Endothelial cell of umbilical vein (primary cell): ENCODE measurements at regions not wholly inside any gene's neighbourhood (a gene's known extent, or its start where the extent isn't known, plus 50 kb on each side); places are given as distances from the start of the nearest gene placed in this dataset.

Experiments used
- BruUV-seq: library from RNA; stranded (reverse); fragments of 400-500 nt; replicated peaks from 2 replicates; lab custom pipeline; 2021; lab: Mats Ljungman, UMichigan
- CTCF ChIA-PET: fragments of 300-600, 350-600 bp; sonication (Branson Sonifier 250); formaldehyde crosslinking; loops from one replicate; lab custom pipeline; 2021; ENCODE audit warnings: antibody characterized with exemption, inconsistent platforms; lab: Charles Lee
- POLR2A ChIA-PET: fragments of 300-600, 350-600 bp; sonication (Branson Sonifier 250); formaldehyde crosslinking; loops from one replicate; lab custom pipeline; 2021; ENCODE audit warnings: antibody characterized with exemption, inconsistent platforms; lab: Charles Lee
- DNase-seq: peaks from one replicate; pipeline ENCODE4 v3.0.0-alpha.2; 2011; ENCODE audit warnings: low read depth, low spot score
- FAIRE-seq: peaks from 2 replicates; lab custom pipeline; 2011; peaks lifted over from hg19 to GRCh38; lab: Jason Lieb, UNC
- H2AFZ ChIP-seq: 2 replicates; pipeline ENCODE4 v1.6.0; 2012; ENCODE audit warnings: low read depth, low read length, control low read depth, inconsistent platforms
- H3K27ac ChIP-seq: 2 replicates; pipeline ENCODE4 v1.5.1; 2011; ENCODE audit warnings: low read depth, mild to moderate bottlenecking, control low read depth, low read length, moderate library complexity; ENCODE audit not compliant: insufficient read depth
- H3K27me3 ChIP-seq, 2 experiments: 2 replicates each; pipeline versions ENCODE4 v1.6.0 to v1.6.1; 2011; ENCODE audit warnings: low read length in 2 of 2, mixed read lengths in 1 of 2; ENCODE audit not compliant: control insufficient read depth in 2 of 2, insufficient read depth in 2 of 2
- H3K36me3 ChIP-seq, 2 experiments: 2 replicates in 1 of 2; 3 replicates in 1 of 2; pipeline ENCODE4 v1.5.1; 2011; ENCODE audit warnings: low read length in 2 of 2, mild to moderate bottlenecking in 1 of 2, moderate library complexity in 1 of 2; ENCODE audit not compliant: control insufficient read depth in 2 of 2, insufficient read depth in 2 of 2; ENCODE audit errors: extremely low read depth in 1 of 2
- H3K4me1 ChIP-seq: 3 replicates; pipeline ENCODE4 v1.5.1; 2011; ENCODE audit warnings: mild to moderate bottlenecking, low read length; ENCODE audit not compliant: control insufficient read depth, insufficient read depth; ENCODE audit errors: extremely low read depth
- H3K4me2 ChIP-seq: 2 replicates; pipeline ENCODE4 v1.6.1; 2011; ENCODE audit warnings: low read length, control low read depth, mixed read lengths; ENCODE audit not compliant: insufficient read depth
- H3K4me3 ChIP-seq, 3 experiments: fragments of 200-600 bp in 1 of 3; sonication (generic), shearing (Covaris generic) in 1 of 3; replicated peaks in 1 of 3; 2 replicates each; pipeline ENCODE4 v1.5.1; 2011 to 2016; ENCODE audit warnings: control low read depth in 3 of 3, low read length in 3 of 3, mild to moderate bottlenecking in 2 of 3, inconsistent platforms in 1 of 3, low read depth in 1 of 3, moderate library complexity in 1 of 3; ENCODE audit not compliant: insufficient read depth in 1 of 3
- H3K79me2 ChIP-seq: 2 replicates; pipeline ENCODE4 v1.6.0; 2012; ENCODE audit warnings: low read length, inconsistent platforms; ENCODE audit not compliant: control insufficient read depth, insufficient read depth
- H3K9ac ChIP-seq: replicated peaks from 2 replicates; pipeline ENCODE3; 2011; ENCODE audit warnings: low read length, control low read depth; ENCODE audit not compliant: insufficient read depth; ENCODE audit errors: extremely low read depth
- H3K9me1 ChIP-seq: replicated peaks from 3 replicates; pipeline ENCODE4 v1.6.0; 2011; ENCODE audit warnings: mild to moderate bottlenecking, low read length; ENCODE audit not compliant: control insufficient read depth, insufficient read depth; ENCODE audit errors: extremely low read depth
- H3K9me3 ChIP-seq: replicated peaks from 2 replicates; pipeline ENCODE4 v1.5.1; 2012; ENCODE audit warnings: low read length, inconsistent platforms; ENCODE audit not compliant: control insufficient read depth, insufficient read depth
- H4K20me1 ChIP-seq: replicated peaks from 2 replicates; pipeline ENCODE3; 2011; ENCODE audit warnings: mild to moderate bottlenecking, low read length; ENCODE audit not compliant: control insufficient read depth, insufficient read depth; ENCODE audit errors: extremely low read depth
- EZH2 ChIP-seq: IDR thresholded peaks from 2 replicates; pipeline ENCODE4 v1.6.1; 2012; ENCODE audit warnings: borderline replicate concordance, low read depth, mild to moderate bottlenecking, moderate library complexity, low read length, inconsistent platforms; ENCODE audit not compliant: severe bottlenecking
- FOS ChIP-seq: IDR thresholded peaks from 2 replicates; pipeline ENCODE4 v1.6.1; 2011; ENCODE audit warnings: mild to moderate bottlenecking, low read length, moderate library complexity, borderline replicate concordance; ENCODE audit not compliant: insufficient read depth
- GATA2 ChIP-seq: IDR thresholded peaks from 2 replicates; pipeline ENCODE4 v1.7.0; 2011; ENCODE audit warnings: low read depth, mild to moderate bottlenecking, moderate library complexity, mixed read lengths, low read length; ENCODE audit not compliant: insufficient read length, insufficient read depth
- JUN ChIP-seq: IDR thresholded peaks from 2 replicates; pipeline ENCODE4 v1.6.1; 2011; ENCODE audit warnings: borderline replicate concordance, low read depth; ENCODE audit not compliant: insufficient read length, insufficient read depth
- MAX ChIP-seq: IDR thresholded peaks from 2 replicates; pipeline ENCODE4 v1.6.1; 2011; ENCODE audit not compliant: insufficient read depth, insufficient read length
- MYC ChIP-seq: IDR thresholded peaks from one replicate; pipeline ENCODE4 v1.6.1; 2011; ENCODE audit warnings: mild to moderate bottlenecking, low read depth, low read length
- POLR2A ChIP-seq: IDR thresholded peaks from 2 replicates; pipeline ENCODE4 v1.6.1; 2012; ENCODE audit warnings: low read depth, mild to moderate bottlenecking, control low read depth, low read length
- POLR2AphosphoS5 ChIP-seq: IDR thresholded peaks from 2 replicates; pipeline ENCODE4 v1.6.1; 2012; ENCODE audit warnings: low read depth, mild to moderate bottlenecking, control low read depth, low read length, moderate library complexity; ENCODE audit not compliant: insufficient read depth
- dilution Hi-C: fragments of 300-500 bp; cut with MboI; formaldehyde crosslinking; loops from one replicate; pipeline ENCODE4 v1.15.0; 2019; ENCODE audit warnings: low sequenced_read_pairs; ENCODE audit not compliant: extremely low pct_ligation_motif_present
- intact Hi-C: fragments of 100-400 bp; cut with micrococcal nuclease; formaldehyde crosslinking; loops from one replicate; pipeline ENCODE4 v1.10.0; 2022
- TF ChIP-seq, protein P1 (sequence below), 2 donors: IDR thresholded peaks; 1 replicate in 1 of 2; 2 replicates in 1 of 2; pipeline ENCODE4 v1.5.1; 2011; ENCODE audit warnings: low read length in 2 of 2, mild to moderate bottlenecking in 2 of 2, moderate library complexity in 2 of 2, control low read depth in 1 of 2, inconsistent platforms in 1 of 2, low read depth in 1 of 2; ENCODE audit not compliant: insufficient read depth in 1 of 2; ENCODE audit errors: extremely low read depth in 1 of 2

GRCh38 chr10:120005207-120006201 lies 113.0 kb downstream of the SEC23IP start:
- intact Hi-C loops = no loop called here
- DNase-seq = no peak
- Histone ChIP-seq H3K9me3 (no peaks in the 10 kb centered on the region), H3K9ac (no peak overlapping the region), H3K36me3 (no peaks in the 10 kb centered on the region), H2AFZ (no peak overlapping the region), H3K4me1 (no peaks in the 10 kb centered on the region), H4K20me1 (no peaks in the 10 kb centered on the region), H3K4me3 (no peak overlapping the region), H3K27me3 (peaks cover 0 to 1% of the 10 kb centered on the region in 2 experiments), H3K4me2 (no peak overlapping the region), H3K27ac (no peak overlapping the region), H3K9me1 (no peaks in the 10 kb centered on the region), H3K79me2 (no peaks in the 10 kb centered on the region)
- ChIA-PET POLR2A (no interaction called here), CTCF (no interaction called here)
- dilution Hi-C loops = no loop called here
- FAIRE-seq = no peak
- TF ChIP-seq POLR2AphosphoS5 (no peak), POLR2A (no peak), FOS (no peak)
- TF ChIP-seq, protein P1, sequence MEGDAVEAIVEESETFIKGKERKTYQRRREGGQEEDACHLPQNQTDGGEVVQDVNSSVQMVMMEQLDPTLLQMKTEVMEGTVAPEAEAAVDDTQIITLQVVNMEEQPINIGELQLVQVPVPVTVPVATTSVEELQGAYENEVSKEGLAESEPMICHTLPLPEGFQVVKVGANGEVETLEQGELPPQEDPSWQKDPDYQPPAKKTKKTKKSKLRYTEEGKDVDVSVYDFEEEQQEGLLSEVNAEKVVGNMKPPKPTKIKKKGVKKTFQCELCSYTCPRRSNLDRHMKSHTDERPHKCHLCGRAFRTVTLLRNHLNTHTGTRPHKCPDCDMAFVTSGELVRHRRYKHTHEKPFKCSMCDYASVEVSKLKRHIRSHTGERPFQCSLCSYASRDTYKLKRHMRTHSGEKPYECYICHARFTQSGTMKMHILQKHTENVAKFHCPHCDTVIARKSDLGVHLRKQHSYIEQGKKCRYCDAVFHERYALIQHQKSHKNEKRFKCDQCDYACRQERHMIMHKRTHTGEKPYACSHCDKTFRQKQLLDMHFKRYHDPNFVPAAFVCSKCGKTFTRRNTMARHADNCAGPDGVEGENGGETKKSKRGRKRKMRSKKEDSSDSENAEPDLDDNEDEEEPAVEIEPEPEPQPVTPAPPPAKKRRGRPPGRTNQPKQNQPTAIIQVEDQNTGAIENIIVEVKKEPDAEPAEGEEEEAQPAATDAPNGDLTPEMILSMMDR (IDR thresholded peaks at IDR 0.05; ENCODE audit: extremely low read depth in 1 of 2, insufficient read depth in 1 of 2, low read depth in 1 of 2, low read length in 2 of 2) = no peak
- BruUV-seq = no TSS peak

- CTCF ChIA-PET = no interaction called here
- dilution Hi-C loops = no loop called here
These were observed 114.7 kb downstream of the SEC23IP start for GRCh38 chr10:120007261-120007660.

More at GRCh38 chr10:120007261-120007660, 114.7 kb downstream of the SEC23IP start:
- Histone ChIP-seq H4K20me1 (no peaks in the 10 kb centered on the region), H3K9ac (no peak overlapping the region), H3K4me3 (no peak overlapping the region), H3K4me1 (no peaks in the 10 kb centered on the region), H3K27me3 (peaks cover 0 to 1% of the 10 kb centered on the region in 2 experiments), H2AFZ (no peak overlapping the region), H3K4me2 (no peak overlapping the region), H3K79me2 (no peaks in the 10 kb centered on the region), H3K27ac (no peak overlapping the region), H3K9me1 (no peaks in the 10 kb centered on the region), H3K36me3 (no peaks in the 10 kb centered on the region), H3K9me3 (no peaks in the 10 kb centered on the region)
- intact Hi-C loops = no loop called here
- no peak for DNase-seq
- no peak for TF ChIP-seq MYC
- no peak for TF ChIP-seq JUN
- TF ChIP-seq MAX = no peak
- TF ChIP-seq GATA2 = no peak
- TF ChIP-seq FOS = no peak
- no peak for TF ChIP-seq POLR2AphosphoS5
- no peak for TF ChIP-seq POLR2A
- TF ChIP-seq, protein P1 (IDR thresholded peaks at IDR 0.05; ENCODE audit: extremely low read depth in 1 of 2, insufficient read depth in 1 of 2, low read depth in 1 of 2, low read length in 2 of 2) = no peak
- TF ChIP-seq EZH2 = no peak
- no TSS peak for BruUV-seq
- FAIRE-seq = no peak
- POLR2A ChIA-PET = no interaction called here
